NCI-H2196 treated with DMSO at 0.1 percent for 48 hours (cell line): ENCODE measurements at regions not wholly inside any gene's neighbourhood (a gene's known extent, or its start where the extent isn't known, plus 50 kb on each side); places are given as distances from the start of the nearest gene placed in this dataset.
"Not testable (repeated sequence)": the region's sequence is repeated elsewhere in the genome, so short reads cannot be mapped to it uniquely, and the experiment has no call there.

Experiments
- DNase-seq: peaks from one replicate; lab custom pipeline; 2025; ENCODE audit not compliant: unreplicated experiment; lab: John Stamatoyannopoulos, UW

DNA sequence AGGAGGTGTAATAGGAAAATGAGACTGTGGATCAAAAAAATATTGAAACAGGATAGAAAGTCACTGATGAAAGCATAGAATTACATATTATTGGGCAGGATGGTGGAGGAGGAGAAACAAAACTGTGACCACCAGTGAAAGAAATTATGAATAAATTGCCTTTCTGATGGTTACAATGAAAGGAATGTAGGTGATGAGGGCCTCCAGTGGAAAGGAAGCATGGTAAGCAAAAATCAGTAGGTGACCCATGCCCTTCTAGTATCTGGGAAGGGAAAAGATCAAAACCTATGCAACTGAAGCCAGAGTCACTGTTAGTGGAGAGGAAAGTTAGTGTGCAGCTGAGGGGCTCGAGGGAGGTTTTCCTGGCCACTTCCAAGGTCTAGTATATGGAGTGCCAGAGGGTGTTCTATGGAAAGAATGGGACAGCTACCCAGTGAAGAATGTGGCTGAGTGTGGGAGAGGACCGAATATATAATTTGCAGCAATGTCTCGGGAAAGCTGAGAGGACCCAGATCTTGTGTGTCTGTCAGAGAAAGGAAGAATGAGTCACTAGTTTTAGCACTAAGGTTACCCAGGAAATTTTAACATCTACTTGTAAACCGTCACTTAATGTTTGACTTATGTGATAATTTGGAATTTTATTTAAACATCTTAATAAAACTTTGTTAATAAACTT is 146.2 kb downstream of the NFKBIZ start:
- no peak for DNase-seq

GRCh38 chr3:101996832-101997231 is 147.5 kb downstream of the NFKBIZ start:
- DNase-seq, result no peak

- DNase-seq, result no peak
Measured at GRCh38 chr3:101998256-101998926, 149.1 kb downstream of the NFKBIZ start.

DNA sequence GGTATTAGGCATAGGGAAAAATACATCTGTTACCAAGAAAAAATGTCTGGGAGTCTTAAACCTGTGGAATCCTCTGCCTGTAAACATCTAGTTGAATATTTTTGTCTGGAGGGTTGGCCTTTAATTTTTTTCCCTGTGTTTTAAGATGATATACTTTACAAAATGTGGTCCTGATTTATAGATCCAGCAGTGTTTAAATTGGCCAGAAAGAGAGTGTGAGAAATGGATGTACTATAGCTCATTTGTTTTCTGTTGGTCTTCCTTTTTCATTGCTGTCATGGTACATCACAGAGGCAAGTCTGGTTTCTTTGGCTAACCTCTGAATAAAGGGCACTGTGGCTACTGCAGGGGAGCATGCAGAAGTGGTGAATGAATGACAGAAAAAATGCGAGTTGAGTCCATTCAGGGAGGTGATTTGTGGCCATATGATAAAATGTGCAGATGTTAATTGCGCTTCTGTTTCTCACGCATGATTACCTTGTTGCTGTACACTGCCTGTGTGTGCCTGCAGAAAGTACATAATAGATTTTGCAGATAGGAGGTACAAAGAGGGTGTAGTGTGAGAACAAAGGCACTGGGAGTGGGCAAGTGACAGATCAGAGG is 150.0 kb downstream of the NFKBIZ start:
- no peak for DNase-seq

DNA sequence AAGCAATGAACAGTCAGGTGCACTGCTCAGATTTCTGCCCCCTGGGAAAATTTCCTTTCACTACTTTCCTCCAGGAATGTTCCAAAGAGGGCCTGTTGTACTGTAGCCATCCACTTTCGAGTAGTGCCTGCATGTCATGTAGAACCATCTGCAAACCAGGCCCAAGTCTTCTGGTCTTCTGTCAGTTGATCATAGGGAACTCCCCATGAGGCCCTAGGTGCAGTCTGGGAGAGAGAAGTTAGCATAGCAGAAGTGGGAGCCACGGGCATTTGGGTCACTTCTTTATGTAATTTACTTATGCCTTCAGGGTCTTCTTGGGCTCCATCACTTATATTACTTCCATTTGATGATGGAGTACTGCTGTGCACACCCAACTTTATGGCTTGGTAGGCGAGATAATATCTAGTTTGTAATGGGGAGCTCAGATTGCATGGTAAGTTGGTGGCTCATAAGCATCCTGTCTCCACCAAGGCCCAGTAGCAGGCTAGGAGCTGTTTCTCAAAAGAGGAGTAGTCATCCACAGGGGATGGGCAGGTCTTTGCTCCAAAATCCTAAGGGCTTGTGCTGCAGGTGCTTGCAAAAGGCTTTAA is 151.4 kb downstream of the NFKBIZ start:
- DNase-seq, result no peak

DNA sequence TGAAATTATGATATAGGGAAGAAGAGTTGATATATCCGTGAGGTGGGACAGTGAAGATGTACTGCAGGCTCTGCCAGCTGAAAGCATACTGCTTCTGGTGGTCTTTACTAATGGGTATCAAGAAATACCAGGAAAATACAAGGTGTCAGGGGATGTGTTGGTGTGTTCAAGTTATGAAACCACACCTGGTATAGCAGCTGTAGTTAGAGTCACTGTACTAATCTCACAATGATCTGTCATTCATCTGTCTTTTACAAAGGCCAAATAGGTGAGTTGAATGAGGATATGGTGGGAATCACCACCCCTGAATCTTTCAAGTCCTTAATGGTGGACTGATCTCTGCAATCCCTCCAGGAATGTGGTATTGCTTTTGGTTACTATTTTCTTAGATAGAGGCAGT is 152.7 kb downstream of the NFKBIZ start:
- no peak for DNase-seq

DNA sequence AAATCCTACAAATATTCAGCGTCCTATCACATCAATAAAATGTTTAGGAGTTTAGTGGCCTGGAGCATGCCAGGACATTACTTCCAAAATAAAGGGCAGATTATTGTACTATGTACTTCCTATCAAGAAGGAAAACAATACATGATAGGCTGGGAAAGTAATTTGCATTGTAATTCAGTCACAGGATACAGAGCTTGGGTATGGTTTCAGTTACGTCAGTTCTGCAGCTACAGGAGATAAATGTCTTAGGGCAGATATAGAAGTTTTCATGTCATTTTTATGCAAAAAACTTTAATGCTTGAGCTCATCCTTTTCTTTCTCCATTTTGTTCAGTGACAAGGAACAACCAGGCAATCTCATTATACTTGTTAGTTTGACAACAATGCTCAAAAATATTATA is 155.2 kb downstream of the NFKBIZ start:
- DNase-seq, result no peak

DNA sequence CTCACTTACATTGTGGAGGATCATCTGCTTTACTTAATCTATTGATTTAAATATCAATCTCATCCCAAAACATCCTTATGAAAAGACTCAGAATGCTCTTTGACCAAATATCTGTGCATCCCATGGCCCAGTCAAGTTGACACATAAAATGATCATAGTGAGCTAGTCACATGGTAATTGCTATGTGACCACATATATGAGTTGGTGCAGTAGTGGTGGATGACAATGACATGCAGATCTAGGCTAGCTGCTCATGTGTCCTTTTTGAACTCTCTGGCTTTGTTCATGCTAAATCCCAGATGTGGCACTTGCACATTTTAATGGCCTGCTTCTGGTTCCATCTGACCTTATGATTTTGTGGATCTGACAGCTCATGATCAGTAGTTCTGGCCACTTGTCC is 156.2 kb downstream of the NFKBIZ start:
- no peak for DNase-seq

DNA sequence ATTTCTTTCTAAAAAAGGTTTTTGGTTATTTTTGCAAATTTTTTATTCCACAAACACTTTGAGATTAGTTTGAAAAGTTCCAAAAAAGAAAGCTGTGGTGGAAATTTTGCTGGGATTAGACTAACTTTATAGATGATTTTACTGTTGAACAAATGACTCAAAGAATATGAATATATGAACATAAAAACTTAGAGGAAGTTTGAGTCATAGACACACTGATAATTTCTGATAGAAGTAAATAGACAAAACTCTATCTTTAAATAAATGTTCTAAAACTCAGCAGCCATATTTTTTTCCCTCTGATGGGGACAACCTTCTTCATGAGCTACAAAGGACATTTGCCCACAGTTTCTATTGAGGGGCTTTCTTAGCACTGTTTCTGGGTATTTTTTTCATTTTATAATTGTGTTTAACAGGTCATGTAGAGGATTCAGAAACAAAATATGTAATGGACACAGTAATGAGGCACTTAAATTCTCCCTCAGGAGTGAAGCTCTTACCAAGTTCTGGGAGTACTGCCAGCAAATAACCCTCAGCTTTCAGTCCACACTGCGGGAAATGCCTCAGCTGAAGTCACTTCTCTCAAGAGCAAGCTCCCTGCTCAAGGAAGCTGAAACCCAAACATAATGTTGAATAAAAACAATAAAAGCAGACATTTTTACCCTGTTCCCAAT is 157.6 kb downstream of the NFKBIZ start:
- peak; percentile 74 for DNase-seq

DNA sequence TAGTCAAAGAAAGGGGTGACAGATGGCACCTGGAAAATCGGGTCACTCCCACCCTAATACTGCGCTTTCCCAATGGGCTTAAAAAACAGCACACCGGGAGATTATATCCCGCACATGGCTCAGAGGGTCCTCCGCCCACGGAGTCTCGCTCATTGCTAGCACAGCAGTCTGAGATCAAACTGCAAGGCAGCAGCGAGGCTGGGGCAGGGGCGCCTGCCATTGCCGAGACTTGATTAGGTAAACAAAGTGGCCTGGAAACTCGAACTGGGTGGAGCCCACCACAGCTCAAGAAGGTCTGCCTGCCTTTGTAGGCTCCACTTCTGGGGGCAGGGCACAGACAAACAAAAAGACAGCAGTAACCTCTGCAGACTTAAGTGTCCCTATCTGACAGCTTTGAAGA is 159.1 kb downstream of the NFKBIZ start:
- DNase-seq, result not testable (repeated sequence)

GRCh38 chr3:102016417-102016816 is 167.1 kb downstream of the NFKBIZ start:
- no peak for DNase-seq

DNA sequence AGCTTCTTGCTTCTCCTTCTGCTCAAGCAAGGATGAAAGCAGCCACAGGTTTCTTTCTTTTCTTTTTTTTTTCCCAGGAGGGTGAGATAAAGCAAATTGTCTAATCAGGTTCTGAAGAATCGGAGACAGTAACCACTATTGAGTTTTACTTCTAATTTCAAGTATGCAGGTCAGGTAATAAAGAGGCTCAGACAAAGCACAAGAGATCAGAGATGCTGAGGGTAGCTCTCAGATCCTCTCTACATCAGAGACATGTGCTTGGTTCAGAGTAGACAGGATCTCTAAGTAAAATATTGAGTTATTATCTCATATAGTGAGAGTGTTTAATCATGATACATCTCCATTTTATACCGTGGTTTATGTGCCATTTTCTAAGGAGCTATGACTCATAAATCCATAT is 168.5 kb downstream of the NFKBIZ start:
- DNase-seq, result no peak

GRCh38 chr3:102018551-102018950 is 169.2 kb downstream of the NFKBIZ start:
- no peak for DNase-seq

GRCh38 chr3:102020735-102021134 is 171.4 kb downstream of the NFKBIZ start:
- no peak for DNase-seq

DNA sequence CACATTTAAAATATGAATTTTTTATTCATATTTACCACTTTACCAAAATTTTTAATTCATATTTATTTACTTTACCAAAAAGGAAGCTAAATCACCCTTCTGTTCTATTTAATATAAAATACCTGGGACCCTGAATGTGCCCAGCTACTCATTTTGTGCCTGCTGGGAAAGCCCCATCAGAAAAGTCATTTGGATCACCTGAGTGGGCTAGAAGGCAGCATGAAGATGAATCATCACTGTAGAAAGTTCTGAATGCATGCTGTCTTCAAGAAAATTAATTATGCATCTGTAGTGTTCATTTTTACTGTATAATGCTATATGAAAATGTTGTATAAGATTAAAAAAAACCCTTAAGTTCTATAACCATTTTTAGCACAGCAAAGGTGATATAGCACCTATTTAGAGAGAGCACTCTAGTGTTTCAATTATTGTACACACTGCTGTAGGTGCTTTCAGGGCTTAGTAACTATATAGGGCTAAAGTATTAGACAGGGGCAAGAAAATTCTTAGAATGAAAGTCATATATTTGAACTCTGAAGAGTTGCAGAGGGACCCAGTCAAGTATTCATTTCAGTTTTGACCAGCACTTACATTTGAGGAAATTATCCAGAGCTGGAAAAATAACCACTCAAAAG is 175.1 kb downstream of the NFKBIZ start:
- DNase-seq, result no peak

GRCh38 chr3:102025606-102026270 is 176.4 kb downstream of the NFKBIZ start:
- DNase-seq, result no peak

DNA sequence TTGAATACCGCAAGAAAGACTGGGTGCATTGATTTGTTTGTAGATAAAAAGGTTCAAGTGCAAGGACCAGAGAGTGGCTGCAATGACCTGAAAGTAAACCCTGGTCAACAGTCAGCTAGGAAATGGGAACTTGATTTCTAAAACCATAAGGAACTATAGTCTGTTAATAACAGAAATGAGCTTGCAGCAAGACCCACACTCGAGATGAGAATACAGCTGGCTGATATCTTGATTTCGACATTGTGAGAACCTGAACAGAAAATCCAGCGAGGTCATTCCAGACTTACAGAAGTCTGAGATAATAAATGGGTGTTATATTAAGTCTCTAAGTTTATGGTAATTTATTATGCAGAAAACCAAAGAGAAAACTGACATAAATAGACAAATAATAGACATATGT is 177.3 kb downstream of the NFKBIZ start:
- no peak for DNase-seq

GRCh38 chr3:102030661-102031060 is 181.3 kb downstream of the NFKBIZ start:
- DNase-seq, result no peak

DNA sequence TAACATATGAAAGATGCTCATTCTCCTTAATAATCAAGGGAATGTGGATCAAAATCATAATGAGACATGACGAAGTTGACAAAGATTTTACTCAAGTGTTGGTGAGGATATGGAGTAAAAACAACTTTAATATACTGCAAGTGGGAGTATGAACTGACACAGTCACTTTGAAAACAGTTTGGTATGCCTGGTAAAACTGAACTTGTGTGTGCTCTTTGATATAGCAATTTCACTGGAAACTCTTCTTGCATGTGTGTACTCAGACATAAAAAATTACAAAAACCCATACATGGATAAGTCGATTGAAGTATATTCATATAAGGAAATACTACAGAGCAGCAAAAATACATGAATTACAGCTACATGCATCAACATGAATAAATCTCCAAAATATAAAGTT is 182.5 kb downstream of the NFKBIZ start:
- DNase-seq, result no peak
